Ishikawa (cell line): ENCODE measurements at regions not wholly inside any gene's neighbourhood (a gene's known extent, or its start where the extent isn't known, plus 50 kb on each side); places are given as distances from the start of the nearest gene placed in this dataset.

Experiments
- CEBPB ChIP-seq: IDR thresholded peaks from 2 replicates; pipeline ENCODE4 v1.6.1; 2012
- CREB1 ChIP-seq: IDR thresholded peaks from 2 replicates; pipeline ENCODE4 v1.6.1; 2012; ENCODE audit warnings: low read depth
- EGR1 ChIP-seq: IDR thresholded peaks from 2 replicates; pipeline ENCODE4 v1.6.1; 2012
- EP300 ChIP-seq: IDR thresholded peaks from 2 replicates; pipeline ENCODE4 v1.6.1; 2012; ENCODE audit warnings: borderline replicate concordance
- FOXM1 ChIP-seq: IDR thresholded peaks from 2 replicates; pipeline ENCODE4 v1.6.1; 2012; ENCODE audit warnings: low read depth, borderline replicate concordance
- NFIC ChIP-seq: IDR thresholded peaks from 2 replicates; pipeline ENCODE4 v1.6.1; 2012
- RAD21 ChIP-seq: IDR thresholded peaks from 2 replicates; pipeline ENCODE4 v1.6.1; 2012; ENCODE audit warnings: low read depth
- REST ChIP-seq: IDR thresholded peaks from 2 replicates; pipeline ENCODE4 v1.6.1; 2012; ENCODE audit warnings: low read depth, mild to moderate bottlenecking
- TAF1 ChIP-seq: IDR thresholded peaks from 2 replicates; pipeline ENCODE4 v1.6.1; 2012; ENCODE audit warnings: low read depth, mild to moderate bottlenecking
- TCF12 ChIP-seq: IDR thresholded peaks from 2 replicates; pipeline ENCODE4 v1.6.1; 2012; ENCODE audit warnings: low read depth
- TEAD4 ChIP-seq: IDR thresholded peaks from 2 replicates; pipeline ENCODE4 v1.6.1; 2012
- YY1 ChIP-seq: IDR thresholded peaks from 2 replicates; pipeline ENCODE4 v1.6.1; 2012; ENCODE audit warnings: low read depth
- ZBTB7A ChIP-seq: IDR thresholded peaks from 2 replicates; pipeline ENCODE4 v1.6.1; 2012; ENCODE audit warnings: low read depth
- TF ChIP-seq, protein P1 (sequence below): IDR thresholded peaks from 2 replicates; pipeline ENCODE4 v1.6.1; 2012
- TF ChIP-seq, protein P2 (sequence below): IDR thresholded peaks from 2 replicates; pipeline ENCODE4 v1.6.1; 2012

DNA sequence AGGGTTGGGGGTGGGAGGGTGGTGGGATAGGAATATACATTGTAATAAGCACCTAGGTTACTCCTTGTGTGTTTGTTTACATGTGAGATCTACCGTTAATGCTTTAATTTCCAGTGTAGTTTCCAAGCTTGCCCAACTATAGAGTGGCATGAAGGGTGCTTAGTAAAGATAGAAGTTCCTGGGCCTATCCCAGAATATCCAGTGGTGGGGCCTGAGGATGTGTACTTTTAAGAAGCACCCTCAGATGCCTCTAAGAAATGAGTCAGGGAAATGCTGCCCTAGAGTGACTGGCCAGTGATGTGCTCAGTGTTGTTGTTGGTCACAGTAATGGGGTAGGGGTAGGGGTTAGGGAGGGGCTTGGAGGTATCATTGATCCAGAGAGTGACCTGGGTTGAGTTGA is 141.3 kb downstream of the TSEN15 start:
- TF ChIP-seq, protein P1, sequence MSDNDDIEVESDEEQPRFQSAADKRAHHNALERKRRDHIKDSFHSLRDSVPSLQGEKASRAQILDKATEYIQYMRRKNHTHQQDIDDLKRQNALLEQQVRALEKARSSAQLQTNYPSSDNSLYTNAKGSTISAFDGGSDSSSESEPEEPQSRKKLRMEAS: no peak
- TF ChIP-seq CREB1 (no peak), TAF1 (no peak)

DNA sequence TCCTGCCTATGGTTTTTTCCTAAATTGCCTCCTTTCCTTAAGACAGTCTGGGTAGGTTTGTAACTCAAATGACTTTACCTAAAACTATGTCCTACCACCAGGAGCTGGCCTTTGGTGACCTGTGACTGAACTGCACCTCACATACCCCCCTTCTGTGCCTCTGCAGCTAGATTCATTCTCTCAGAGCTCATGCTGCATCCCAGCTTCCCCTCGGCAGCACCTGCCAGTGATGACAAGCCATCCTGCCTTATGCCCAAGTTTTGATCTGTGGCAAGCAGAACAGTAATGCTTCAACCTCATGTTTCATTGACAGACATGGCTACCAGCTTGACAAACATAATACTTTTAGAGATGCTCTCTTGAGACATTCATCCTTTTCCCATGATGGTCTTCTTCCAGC is 141.9 kb downstream of the TSEN15 start:
- TF ChIP-seq CEBPB (no peak), TCF12 (no peak), FOXM1 (no peak), RAD21 (no peak), NFIC (no peak)
- TF ChIP-seq, protein P1: no peak
- TF ChIP-seq, protein P2, sequence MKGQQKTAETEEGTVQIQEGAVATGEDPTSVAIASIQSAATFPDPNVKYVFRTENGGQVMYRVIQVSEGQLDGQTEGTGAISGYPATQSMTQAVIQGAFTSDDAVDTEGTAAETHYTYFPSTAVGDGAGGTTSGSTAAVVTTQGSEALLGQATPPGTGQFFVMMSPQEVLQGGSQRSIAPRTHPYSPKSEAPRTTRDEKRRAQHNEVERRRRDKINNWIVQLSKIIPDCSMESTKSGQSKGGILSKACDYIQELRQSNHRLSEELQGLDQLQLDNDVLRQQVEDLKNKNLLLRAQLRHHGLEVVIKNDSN: no peak

DNA sequence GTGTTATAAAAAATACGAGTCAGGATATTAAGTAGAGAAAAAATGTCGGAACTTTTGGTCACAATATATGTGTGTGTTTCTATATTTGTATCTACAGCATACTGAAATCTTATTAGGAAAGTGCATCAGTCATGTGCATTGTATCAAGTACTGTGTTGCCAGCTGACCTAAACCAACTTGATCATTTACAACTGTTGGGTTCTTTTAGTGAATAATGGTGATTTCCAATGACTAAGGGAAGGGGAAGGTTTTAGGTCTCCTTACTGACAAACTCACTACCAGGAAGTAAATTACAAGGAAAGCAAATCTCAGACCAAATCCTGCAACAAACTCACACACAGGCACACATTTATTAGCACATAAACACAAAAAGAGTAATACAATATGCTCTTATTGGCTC is 142.7 kb downstream of the TSEN15 start:
- TF ChIP-seq, protein P1: no peak
- TF ChIP-seq REST: no peak
- TF ChIP-seq YY1: no peak
- TF ChIP-seq TEAD4: no peak
- TF ChIP-seq FOXM1: no peak
- no peak for TF ChIP-seq CREB1

GRCh38 chr1:184197831-184198230 is 146.3 kb downstream of the TSEN15 start:
- no peak for TF ChIP-seq TCF12
- TF ChIP-seq FOXM1: no peak
- TF ChIP-seq TAF1: no peak
- TF ChIP-seq CREB1: no peak
- TF ChIP-seq REST: no peak
- TF ChIP-seq CEBPB: no peak
- TF ChIP-seq TEAD4: no peak
- no peak for TF ChIP-seq NFIC
- TF ChIP-seq, protein P2: no peak
- no peak for TF ChIP-seq RAD21
- no peak for TF ChIP-seq EGR1
- TF ChIP-seq EP300: no peak
- TF ChIP-seq YY1: no peak
- TF ChIP-seq, protein P1: no peak
- TF ChIP-seq ZBTB7A: no peak

GRCh38 chr1:184199036-184199435 is 147.5 kb downstream of the TSEN15 start:
- TF ChIP-seq TEAD4: no peak

DNA sequence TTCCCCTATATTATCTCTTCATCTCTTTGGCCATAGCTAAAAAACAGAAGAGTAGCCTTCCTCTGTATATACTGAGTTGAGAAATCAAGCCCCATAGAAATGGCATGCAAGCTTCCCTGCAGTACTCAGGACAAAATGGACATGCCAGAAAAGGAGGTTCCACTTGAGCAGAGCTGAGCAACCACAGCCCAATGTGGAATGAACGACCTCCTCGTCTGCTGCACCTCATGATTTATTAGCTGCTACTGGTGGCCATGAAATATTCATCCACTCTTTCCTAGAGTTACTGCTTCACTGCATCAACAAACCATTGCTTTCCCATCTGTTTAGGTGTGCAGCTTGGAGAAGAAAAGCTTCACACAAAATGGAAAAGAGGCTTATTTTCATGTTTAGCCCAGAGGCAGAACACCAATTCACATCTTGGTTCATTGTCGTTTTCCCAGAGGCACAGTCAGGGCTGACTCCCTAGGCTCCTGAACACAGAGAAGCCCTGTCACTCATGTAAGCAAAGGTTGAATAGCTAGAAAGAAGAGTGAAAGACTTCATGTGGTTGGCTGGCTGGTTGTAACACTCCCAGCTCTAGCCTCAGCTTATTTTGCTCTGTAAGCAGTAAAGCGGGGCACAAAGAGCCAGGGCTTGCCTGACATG is 148.0 kb downstream of the TSEN15 start:
- no peak for TF ChIP-seq YY1

GRCh38 chr1:184208622-184209021 is 157.1 kb downstream of the TSEN15 start:
- TF ChIP-seq CEBPB (no peak), TCF12 (no peak), FOXM1 (no peak), CREB1 (no peak), REST (no peak), ZBTB7A (no peak), EGR1 (no peak), YY1 (no peak), TEAD4 (no peak), TAF1 (no peak)
- TF ChIP-seq, protein P1: no peak
